Sigmoid colon (tissue), 4 donors: ENCODE measurements at regions not wholly inside any gene's neighbourhood (a gene's known extent, or its start where the extent isn't known, plus 50 kb on each side); places are given as distances from the start of the nearest gene placed in this dataset.

Experiments used
- EP300 ChIP-seq, 4 donors: sonication (generic); formaldehyde crosslinking; IDR thresholded peaks; one replicate each; pipeline ENCODE4 v1.6.1; 2017; ENCODE audit warnings: antibody characterized with exemption in 4 of 4
- POLR2AphosphoS5 ChIP-seq, 4 donors: sonication (generic); formaldehyde crosslinking; IDR thresholded peaks; one replicate each; pipeline ENCODE4 v1.6.1; 2017; ENCODE audit warnings: antibody characterized with exemption in 4 of 4
- TF ChIP-seq, protein P1 (sequence below), 4 experiments: fragments of 450-650 bp in 3 of 4; fragments of 200-600 bp in 1 of 4; IDR thresholded peaks; one replicate each; pipeline ENCODE4 v1.5.1; 2016 to 2019; ENCODE audit warnings: antibody characterized with exemption in 4 of 4, mild to moderate bottlenecking in 3 of 4, moderate library complexity in 2 of 4

DNA sequence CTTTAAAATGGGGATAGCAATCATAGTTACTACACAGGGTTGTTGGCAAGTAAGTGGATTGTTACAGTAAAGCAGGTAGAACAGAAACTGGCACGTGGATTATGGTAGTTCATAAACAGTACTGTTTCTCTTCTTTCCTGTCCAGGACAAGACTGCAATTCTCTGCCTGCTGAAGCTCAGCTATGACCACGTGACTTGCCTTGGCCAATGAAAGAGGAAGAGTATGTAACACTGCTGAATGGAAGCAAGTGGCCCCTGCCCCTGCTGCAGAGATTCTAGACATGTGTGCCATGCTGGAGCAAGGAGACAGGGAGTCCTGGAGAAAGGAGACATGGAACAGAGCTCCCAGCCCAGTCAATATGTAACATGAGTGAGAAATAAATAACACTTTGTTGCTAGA is 66.6 kb upstream of the TOX3 start:
- TF ChIP-seq, protein P1, sequence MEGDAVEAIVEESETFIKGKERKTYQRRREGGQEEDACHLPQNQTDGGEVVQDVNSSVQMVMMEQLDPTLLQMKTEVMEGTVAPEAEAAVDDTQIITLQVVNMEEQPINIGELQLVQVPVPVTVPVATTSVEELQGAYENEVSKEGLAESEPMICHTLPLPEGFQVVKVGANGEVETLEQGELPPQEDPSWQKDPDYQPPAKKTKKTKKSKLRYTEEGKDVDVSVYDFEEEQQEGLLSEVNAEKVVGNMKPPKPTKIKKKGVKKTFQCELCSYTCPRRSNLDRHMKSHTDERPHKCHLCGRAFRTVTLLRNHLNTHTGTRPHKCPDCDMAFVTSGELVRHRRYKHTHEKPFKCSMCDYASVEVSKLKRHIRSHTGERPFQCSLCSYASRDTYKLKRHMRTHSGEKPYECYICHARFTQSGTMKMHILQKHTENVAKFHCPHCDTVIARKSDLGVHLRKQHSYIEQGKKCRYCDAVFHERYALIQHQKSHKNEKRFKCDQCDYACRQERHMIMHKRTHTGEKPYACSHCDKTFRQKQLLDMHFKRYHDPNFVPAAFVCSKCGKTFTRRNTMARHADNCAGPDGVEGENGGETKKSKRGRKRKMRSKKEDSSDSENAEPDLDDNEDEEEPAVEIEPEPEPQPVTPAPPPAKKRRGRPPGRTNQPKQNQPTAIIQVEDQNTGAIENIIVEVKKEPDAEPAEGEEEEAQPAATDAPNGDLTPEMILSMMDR (IDR thresholded peaks at IDR 0.05) = no peak
- no peak for TF ChIP-seq EP300 (IDR thresholded peaks at IDR 0.05)
- TF ChIP-seq POLR2AphosphoS5 (IDR thresholded peaks at IDR 0.05) = no peak
